ENCODE measurements at regions not wholly inside any gene's neighbourhood (a gene's known extent, or its start where the extent isn't known, plus 50 kb on each side); places are given as distances from the start of the nearest gene placed in this dataset.

- no peak for ATAC-seq
- H3K27me3 ChIP-seq: no peaks in the 10 kb centered on the region
- TF ChIP-seq CTCF (IDR thresholded peaks at IDR 0.05): no peak
- no peak for TF ChIP-seq POLR2A (IDR thresholded peaks at IDR 0.05)
- DNase-seq: no peak
- no peaks in the 10 kb centered on the region for H3K4me1 ChIP-seq
- H3K36me3 ChIP-seq: no peaks in the 10 kb centered on the region
- H3K27ac ChIP-seq: no peak overlapping the region
- intact Hi-C loops (cut with DNase I): no loop called here
- no peak overlapping the region for H3K4me3 ChIP-seq
- H3K9me3 ChIP-seq: no peaks in the 10 kb centered on the region
- WGBS (ENCODE audit: insufficient coverage, low coverage, low lambda C conversion rate, missing lambda C conversion rate): 100% methylated on average over 1 of the region's 1 CpG
These were observed 74.1 kb upstream of the IRX6 start for GRCh38 chr16:55249936-55250335.

- no CpG with 5 or more reads among the region's 1 CpG for WGBS (ENCODE audit: insufficient coverage, low coverage, low lambda C conversion rate, missing lambda C conversion rate)
- Histone ChIP-seq H3K27ac (no peak overlapping the region), H3K4me3 (no peak overlapping the region), H3K9me3 (no peaks in the 10 kb centered on the region), H3K4me1 (no peaks in the 10 kb centered on the region), H3K27me3 (no peaks in the 10 kb centered on the region), H3K36me3 (no peaks in the 10 kb centered on the region)
- DNase-seq: no peak
- ATAC-seq: no peak
- intact Hi-C loops (cut with DNase I): no loop called here
- TF ChIP-seq CTCF (IDR thresholded peaks at IDR 0.05) (no peak), POLR2A (IDR thresholded peaks at IDR 0.05) (no peak)
These were observed 73.3 kb upstream of the IRX6 start for GRCh38 chr16:55250701-55251100.

- H3K4me3 ChIP-seq: no peak overlapping the region
- H3K36me3 ChIP-seq: no peaks in the 10 kb centered on the region
- H3K27ac ChIP-seq: no peak overlapping the region
- TF ChIP-seq POLR2A (IDR thresholded peaks at IDR 0.05) (no peak), CTCF (IDR thresholded peaks at IDR 0.05) (no peak)
- WGBS (ENCODE audit: insufficient coverage, low coverage, low lambda C conversion rate, missing lambda C conversion rate): 86% methylated on average over 1 of the region's 2 CpGs
- DNase-seq (no peak), ATAC-seq (no peak)
- H3K9me3 ChIP-seq: no peaks in the 10 kb centered on the region
- H3K4me1 ChIP-seq: no peaks in the 10 kb centered on the region
- no peaks in the 10 kb centered on the region for H3K27me3 ChIP-seq
- intact Hi-C loops (cut with DNase I): no loop called here
These were observed 72.9 kb upstream of the IRX6 start for GRCh38 chr16:55251151-55251550.

- Histone ChIP-seq H3K27me3 (no peaks in the 10 kb centered on the region), H3K4me1 (no peaks in the 10 kb centered on the region), H3K4me3 (no peak overlapping the region), H3K9me3 (no peaks in the 10 kb centered on the region), H3K36me3 (no peaks in the 10 kb centered on the region), H3K27ac (no peak overlapping the region)
- DNase-seq (no peak), ATAC-seq (no peak)
- 73% methylated on average over 1 of the region's 1 CpG for WGBS (ENCODE audit: insufficient coverage, low coverage, low lambda C conversion rate, missing lambda C conversion rate)
- intact Hi-C loops (cut with DNase I): no loop called here
- TF ChIP-seq POLR2A (IDR thresholded peaks at IDR 0.05): no peak
- TF ChIP-seq CTCF (IDR thresholded peaks at IDR 0.05): no peak
These were observed 71.4 kb upstream of the IRX6 start for GRCh38 chr16:55252577-55252976.

GRCh38 chr16:55253987-55254386, 70.0 kb upstream of the IRX6 start:
- Histone ChIP-seq H3K27ac (no peak overlapping the region), H3K4me1 (no peaks in the 10 kb centered on the region), H3K9me3 (no peaks in the 10 kb centered on the region), H3K27me3 (no peaks in the 10 kb centered on the region), H3K4me3 (no peak overlapping the region), H3K36me3 (no peaks in the 10 kb centered on the region)
- ATAC-seq (no peak), DNase-seq (no peak)
- intact Hi-C loops (cut with DNase I): no loop called here
- TF ChIP-seq CTCF (IDR thresholded peaks at IDR 0.05) (no peak), POLR2A (IDR thresholded peaks at IDR 0.05) (no peak)
